ENCODE measurements at regions not wholly inside any gene's neighbourhood (a gene's known extent, or its start where the extent isn't known, plus 50 kb on each side); places are given as distances from the start of the nearest gene placed in this dataset.

DNA sequence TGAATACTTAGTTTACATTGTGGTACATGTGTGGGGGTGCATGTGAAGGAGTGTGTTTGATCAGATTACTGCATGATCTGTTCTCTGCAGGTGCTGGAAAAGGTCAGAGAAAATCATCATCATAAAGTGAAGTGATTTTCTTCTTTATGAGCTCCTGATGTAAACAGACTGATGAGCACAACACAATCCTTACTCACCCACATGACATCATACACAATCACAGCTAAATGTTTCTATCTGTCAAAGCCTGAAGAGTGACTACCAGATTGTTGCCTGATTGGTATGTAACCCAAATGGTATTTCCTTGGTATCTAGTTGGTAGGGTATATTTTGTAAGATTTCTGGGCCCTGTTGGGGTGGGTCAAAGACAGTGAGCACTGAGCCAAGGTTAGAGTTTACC is 270.8 kb downstream of the FOXG1 start:
- H3K4me1 Mint-ChIP-seq = no peaks in the 10 kb centered on the region
- intact Hi-C loops (cut with micrococcal nuclease) = no loop called here
- no peaks in the 10 kb centered on the region for H4K20me1 ChIP-seq (ENCODE audit: insufficient read depth, low read length)

GRCh38 chr14:29039171-29039570 is 272.6 kb downstream of the FOXG1 start:
- Histone ChIP-seq H2AFZ (ENCODE audit: insufficient read depth, low read depth, low read length, poor library complexity, severe bottlenecking) (no peak overlapping the region), H3K4me2 (replicated peaks; ENCODE audit: extremely low read depth, low read length, poor library complexity, severe bottlenecking) (no peak overlapping the region), H3K4me3 (replicated peaks in 1 of 3; ENCODE audit: low read depth in 2 of 3, low read length in 3 of 3) (no peak overlapping the region), H3K36me3 (replicated peaks in 1 of 2; ENCODE audit: control insufficient read depth in 1 of 2, insufficient read depth in 2 of 2, low read length in 2 of 2) (no peaks in the 10 kb centered on the region), H3K79me2 (ENCODE audit: insufficient read depth, low read length) (no peaks in the 10 kb centered on the region), H3K9ac (ENCODE audit: insufficient read depth, low read length, poor library complexity, severe bottlenecking) (no peak overlapping the region), H3K9me3 (replicated peaks in 1 of 2; ENCODE audit: control insufficient read depth in 1 of 2, insufficient read depth in 1 of 2, low read length in 2 of 2) (no peaks in the 10 kb centered on the region), H3K27me3 (ENCODE audit: control insufficient read depth in 2 of 2, insufficient read depth in 2 of 2, low read length in 2 of 2) (no peaks in the 10 kb centered on the region), H4K20me1 (ENCODE audit: insufficient read depth, low read length) (no peaks in the 10 kb centered on the region), H3K27ac (ENCODE audit: low read depth in 1 of 2, low read length in 2 of 2) (no peak overlapping the region), H3K4me1 (ENCODE audit: control insufficient read depth in 1 of 2, insufficient read depth in 2 of 2, low read length in 2 of 2) (no peaks in the 10 kb centered on the region)
- no CpG with 5 or more reads among the region's 2 CpGs for WGBS (ENCODE audit: insufficient coverage)
- H3K36me3 Mint-ChIP-seq = no peaks in the 10 kb centered on the region
- no peak for DNase-seq
- no peak overlapping the region for H3K27ac Mint-ChIP-seq
- H3K27me3 Mint-ChIP-seq (ENCODE audit: low read depth in 3 of 3) = peaks cover 0 to 1% (median 0%) of the 10 kb centered on the region in 3 donors
- H3K9me3 Mint-ChIP-seq = no peaks in the 10 kb centered on the region
- no peak overlapping the region for H3K4me3 Mint-ChIP-seq
- TF ChIP-seq CTCF (IDR thresholded peaks at IDR 0.05) = no peak
- no peaks in the 10 kb centered on the region for H3K4me1 Mint-ChIP-seq
- intact Hi-C loops (cut with micrococcal nuclease) = no loop called here

More for the DNA sequence above, 270.8 kb downstream of the FOXG1 start:
- no peak for TF ChIP-seq CTCF (IDR thresholded peaks at IDR 0.05)
- Histone ChIP-seq H3K4me2 (replicated peaks; ENCODE audit: extremely low read depth, low read length, poor library complexity, severe bottlenecking) (no peak overlapping the region), H2AFZ (ENCODE audit: insufficient read depth, low read depth, low read length, poor library complexity, severe bottlenecking) (no peak overlapping the region), H3K9me3 (replicated peaks in 1 of 2; ENCODE audit: control insufficient read depth in 1 of 2, insufficient read depth in 1 of 2, low read length in 2 of 2) (no peaks in the 10 kb centered on the region), H3K27ac (ENCODE audit: low read depth in 1 of 2, low read length in 2 of 2) (no peak overlapping the region), H3K4me3 (replicated peaks in 1 of 3; ENCODE audit: low read depth in 2 of 3, low read length in 3 of 3) (no peak overlapping the region), H3K4me1 (ENCODE audit: control insufficient read depth in 1 of 2, insufficient read depth in 2 of 2, low read length in 2 of 2) (no peaks in the 10 kb centered on the region), H3K9ac (ENCODE audit: insufficient read depth, low read length, poor library complexity, severe bottlenecking) (no peak overlapping the region), H3K27me3 (ENCODE audit: control insufficient read depth in 2 of 2, insufficient read depth in 2 of 2, low read length in 2 of 2) (no peaks in the 10 kb centered on the region), H3K36me3 (replicated peaks in 1 of 2; ENCODE audit: control insufficient read depth in 1 of 2, insufficient read depth in 2 of 2, low read length in 2 of 2) (no peaks in the 10 kb centered on the region), H3K79me2 (ENCODE audit: insufficient read depth, low read length) (no peaks in the 10 kb centered on the region)
- DNase-seq = no peak
- Mint-ChIP-seq H3K4me3 (no peak overlapping the region), H3K27me3 (ENCODE audit: low read depth in 3 of 3) (peaks cover 0 to 1% (median 0%) of the 10 kb centered on the region in 3 donors), H3K36me3 (no peaks in the 10 kb centered on the region), H3K9me3 (no peaks in the 10 kb centered on the region), H3K27ac (no peak overlapping the region)
